OCI-LY3 (cell line): ENCODE measurements at regions not wholly inside any gene's neighbourhood (a gene's known extent, or its start where the extent isn't known, plus 50 kb on each side); places are given as distances from the start of the nearest gene placed in this dataset.
"Not testable (repeated sequence)": the region's sequence is repeated elsewhere in the genome, so short reads cannot be mapped to it uniquely, and the experiment has no call there.

Source experiments
- H2AFZ ChIP-seq: fragments of 200-600, 300-600 bp; shearing (Covaris generic); 2 replicates; pipeline ENCODE4 v1.6.0; 2014; ENCODE audit warnings: antibody characterized with exemption, low read depth, low read length
- H3K27ac ChIP-seq: fragments of 200-600, 300-600 bp; sonication (generic); 2 replicates; pipeline ENCODE4 v1.5.1; 2014; ENCODE audit warnings: mild to moderate bottlenecking, low read length, moderate library complexity, mixed read lengths
- H3K27me3 ChIP-seq: fragments of 200-600, 300-600 bp; sonication (generic); 2 replicates; pipeline ENCODE4 v1.6.1; 2014; ENCODE audit warnings: low read depth, low read length, mixed read lengths
- H3K36me3 ChIP-seq: fragments of 200-600, 300-600 bp; sonication (generic); replicated peaks from 2 replicates; pipeline ENCODE3; 2014; ENCODE audit warnings: low read depth, low read length, mixed read lengths
- H3K4me1 ChIP-seq: fragments of 300-600, 200-600 bp; sonication (generic); 2 replicates; pipeline ENCODE4 v1.6.1; 2014; ENCODE audit warnings: low read length, mixed read lengths
- H3K4me2 ChIP-seq: fragments of 200-600, 300-600 bp; sonication (generic); 2 replicates; pipeline ENCODE4 v1.6.1; 2014; ENCODE audit warnings: low read length, mixed read lengths
- H3K4me3 ChIP-seq: fragments of 300-600, 200-600 bp; sonication (generic); 2 replicates; pipeline ENCODE4 v1.5.1; 2014; ENCODE audit warnings: antibody characterized with exemption, mild to moderate bottlenecking, low read length, moderate library complexity
- H3K79me2 ChIP-seq: fragments of 300-600, 200-600 bp; shearing (Covaris generic); 2 replicates; pipeline ENCODE4 v1.6.1; 2014; ENCODE audit warnings: mild to moderate bottlenecking, low read length, mixed read lengths
- H3K9ac ChIP-seq: fragments of 300-600, 200-600 bp; shearing (Covaris generic); 2 replicates; pipeline ENCODE4 v1.6.0; 2014; ENCODE audit warnings: mild to moderate bottlenecking, low read length, moderate library complexity
- H3K9me3 ChIP-seq: fragments of 200-600, 300-600 bp; shearing (Covaris generic); 2 replicates; pipeline ENCODE4 v1.6.1; 2014; ENCODE audit warnings: low read length, mixed read lengths; ENCODE audit not compliant: insufficient read depth
- H4K20me1 ChIP-seq: fragments of 200-600, 300-600 bp; sonication (generic); 2 replicates; pipeline ENCODE4 v1.6.1; 2016; ENCODE audit warnings: low read length, mixed read lengths; ENCODE audit not compliant: insufficient read depth
- CTCF ChIP-seq: fragments of 200-600, 300-600 bp; sonication (generic); IDR thresholded peaks from 2 replicates; pipeline ENCODE4 v1.5.1; 2014; ENCODE audit warnings: antibody characterized with exemption, low read length, low read depth
- EZH2phosphoT487 ChIP-seq: fragments of 200-600 bp; shearing (Covaris generic); IDR thresholded peaks from 2 replicates; pipeline ENCODE4 v1.6.1; 2018; ENCODE audit warnings: antibody characterized with exemption, mixed run types, low read depth

GRCh38 chr2:239594019-239594771 is 193.4 kb upstream of the HDAC4 start:
- Histone ChIP-seq H3K4me3 (no peak overlapping the region), H3K9me3 (no peaks in the 10 kb centered on the region), H4K20me1 (no peaks in the 10 kb centered on the region)

GRCh38 chr2:239593455-239593854 is 192.6 kb upstream of the HDAC4 start:
- H3K79me2 ChIP-seq, result no peaks in the 10 kb centered on the region
- no peak overlapping the region for H3K4me2 ChIP-seq
- H3K9ac ChIP-seq, result no peak overlapping the region
- H3K4me1 ChIP-seq, result no peaks in the 10 kb centered on the region
- H3K36me3 ChIP-seq, result no peaks in the 10 kb centered on the region
- TF ChIP-seq EZH2phosphoT487, result no peak
- TF ChIP-seq CTCF, result no peak
- H3K9me3 ChIP-seq, result no peaks in the 10 kb centered on the region
- H3K4me3 ChIP-seq, result no peak overlapping the region
- no peaks in the 10 kb centered on the region for H3K27me3 ChIP-seq
- no peaks in the 10 kb centered on the region for H4K20me1 ChIP-seq
- H2AFZ ChIP-seq, result no peak overlapping the region
- H3K27ac ChIP-seq, result no peak overlapping the region

More at GRCh38 chr2:239594019-239594771, 193.4 kb upstream of the HDAC4 start:
- TF ChIP-seq CTCF (no peak), EZH2phosphoT487 (no peak)
- no peak overlapping the region for H3K27ac ChIP-seq
- H3K79me2 ChIP-seq, result no peaks in the 10 kb centered on the region
- no peaks in the 10 kb centered on the region for H3K36me3 ChIP-seq
- H2AFZ ChIP-seq, result no peak overlapping the region
- H3K4me1 ChIP-seq, result no peaks in the 10 kb centered on the region
- H3K9ac ChIP-seq, result no peak overlapping the region
- H3K27me3 ChIP-seq, result no peaks in the 10 kb centered on the region
- H3K4me2 ChIP-seq, result no peak overlapping the region

DNA sequence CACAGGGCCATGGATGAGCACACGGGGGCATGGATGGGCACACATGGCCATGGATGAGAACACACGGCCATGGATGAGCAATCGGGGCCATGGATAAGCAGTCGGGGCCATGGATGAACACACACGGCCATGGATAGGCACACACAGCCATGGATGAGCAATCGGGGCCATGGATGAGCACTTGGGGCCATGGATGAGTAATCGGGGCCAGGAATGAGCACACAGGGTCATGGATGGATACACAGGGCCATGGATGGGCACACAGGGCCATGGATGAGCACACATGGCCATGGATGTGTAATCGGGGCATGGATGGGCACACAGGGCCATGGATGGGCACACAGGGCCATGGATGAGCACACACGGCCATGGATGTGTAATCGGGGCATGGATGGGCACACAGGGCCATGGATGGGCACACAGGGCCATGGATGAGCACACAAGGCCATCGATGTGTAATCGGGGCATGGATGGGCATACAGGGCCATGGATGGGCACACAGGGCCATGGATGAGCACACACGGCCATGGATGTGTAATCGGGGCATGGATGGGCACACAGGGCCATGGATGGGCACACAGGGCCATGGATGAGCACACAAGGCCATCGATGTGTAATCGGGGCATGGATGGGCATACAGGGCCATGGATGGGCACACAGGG is 191.9 kb upstream of the HDAC4 start:
- not testable (repeated sequence) for H2AFZ ChIP-seq, H3K4me3 ChIP-seq, H3K4me2 ChIP-seq, H3K27ac ChIP-seq, H3K36me3 ChIP-seq, H3K79me2 ChIP-seq, H3K9ac ChIP-seq, H4K20me1 ChIP-seq, H3K27me3 ChIP-seq, H3K4me1 ChIP-seq, H3K9me3 ChIP-seq

GRCh38 chr2:239590995-239591915 is 190.4 kb upstream of the HDAC4 start:
- Histone ChIP-seq H3K27me3 (no peaks in the 10 kb centered on the region), H2AFZ (no peak overlapping the region)
- TF ChIP-seq CTCF, result no peak

More at GRCh38 chr2:239590995-239591915, 190.4 kb upstream of the HDAC4 start:
- Histone ChIP-seq H4K20me1 (no peaks in the 10 kb centered on the region), H3K4me1 (no peaks in the 10 kb centered on the region), H3K27ac (no peak overlapping the region), H3K9ac (no peak overlapping the region), H3K9me3 (no peaks in the 10 kb centered on the region), H3K36me3 (no peaks in the 10 kb centered on the region), H3K4me3 (no peak overlapping the region), H3K79me2 (no peaks in the 10 kb centered on the region), H3K4me2 (no peak overlapping the region)
